GM12874 (cell line): ENCODE measurements at regions not wholly inside any gene's neighbourhood (a gene's known extent, or its start where the extent isn't known, plus 50 kb on each side); places are given as distances from the start of the nearest gene placed in this dataset.

ENCODE experiments used
- CTCF ChIP-seq: IDR thresholded peaks from 2 replicates; pipeline ENCODE4 v1.5.1; 2011; ENCODE audit warnings: low read depth, mild to moderate bottlenecking, control low read depth, low read length, moderate library complexity; ENCODE audit not compliant: insufficient read depth

- TF ChIP-seq CTCF, result no peak
Measured at GRCh38 chr21:17699524-17700189, 87.0 kb upstream of the BTG3 start.

- no peak for TF ChIP-seq CTCF
Measured at GRCh38 chr21:17697473-17697872, 84.8 kb upstream of the BTG3 start.

GRCh38 chr21:17693801-17694200, 81.1 kb upstream of the BTG3 start:
- TF ChIP-seq CTCF, result no peak

GRCh38 chr21:17690078-17690494, 77.4 kb upstream of the BTG3 start:
- TF ChIP-seq CTCF, result no peak

- TF ChIP-seq CTCF, result peak; percentile 51
Measured at GRCh38 chr21:17688912-17689874, 76.5 kb upstream of the BTG3 start.

GRCh38 chr21:17682924-17683323, 70.2 kb upstream of the BTG3 start:
- TF ChIP-seq CTCF, result no peak

GRCh38 chr21:17679002-17679600, 66.4 kb upstream of the BTG3 start:
- peak; percentile 42; the same call in 1 of the 2 replicates for TF ChIP-seq CTCF
